ENCODE measurements at regions not wholly inside any gene's neighbourhood (a gene's known extent, or its start where the extent isn't known, plus 50 kb on each side); places are given as distances from the start of the nearest gene placed in this dataset.

DNA sequence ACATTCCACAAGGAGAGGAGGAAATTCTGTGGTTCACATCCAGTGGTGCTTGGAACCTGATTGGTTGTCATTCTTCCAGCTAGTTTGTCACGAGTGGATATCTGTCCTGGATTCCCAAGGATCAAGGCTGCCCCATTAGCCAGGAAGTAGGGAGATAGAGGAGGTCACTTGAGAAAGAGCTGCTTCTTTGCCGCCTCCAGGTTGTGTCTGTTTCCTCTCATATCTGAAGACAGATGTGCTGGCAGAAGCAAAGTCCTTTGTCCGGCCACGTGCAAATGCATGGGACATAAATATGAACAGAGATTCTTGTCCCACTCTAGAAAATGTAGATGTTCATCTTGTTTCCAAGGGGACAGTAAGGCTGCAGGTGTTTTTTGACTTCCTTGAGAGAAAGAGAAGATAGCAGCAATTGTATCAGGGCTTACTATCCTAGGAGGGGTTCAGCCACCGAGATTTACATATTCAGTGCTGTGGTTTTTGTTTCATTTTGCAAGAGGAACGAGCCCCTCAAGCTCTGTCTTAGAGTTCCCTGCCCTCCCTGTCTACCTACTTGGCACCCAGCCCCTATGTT, 174.4 kb downstream of the RPIA start:
- Histone ChIP-seq H4K20me1 (ENCODE audit: insufficient read depth, low read length) (no peaks in the 10 kb centered on the region), H3K4me3 (replicated peaks in 1 of 3; ENCODE audit: low read depth in 2 of 3, low read length in 3 of 3) (peak overlapping the region in 2 of 3 experiments; percentile 43 to 59), H3K4me1 (ENCODE audit: control insufficient read depth in 1 of 2, insufficient read depth in 2 of 2, low read length in 2 of 2) (peaks cover 21 to 28% of the 10 kb centered on the region in 2 donors), H3K9ac (ENCODE audit: insufficient read depth, low read length, poor library complexity, severe bottlenecking) (peak overlapping the region; percentile 16), H2AFZ (ENCODE audit: insufficient read depth, low read depth, low read length, poor library complexity, severe bottlenecking) (peak overlapping the region; percentile 52), H3K4me2 (replicated peaks; ENCODE audit: extremely low read depth, low read length, poor library complexity, severe bottlenecking) (peak overlapping the region; percentile 67), H3K79me2 (ENCODE audit: insufficient read depth, low read length) (no peaks in the 10 kb centered on the region), H3K27ac (ENCODE audit: low read depth in 1 of 2, low read length in 2 of 2) (no peak overlapping the region), H3K36me3 (replicated peaks in 1 of 2; ENCODE audit: control insufficient read depth in 1 of 2, insufficient read depth in 2 of 2, low read length in 2 of 2) (no peaks in the 10 kb centered on the region), H3K27me3 (ENCODE audit: control insufficient read depth in 2 of 2, insufficient read depth in 2 of 2, low read length in 2 of 2) (no peaks in the 10 kb centered on the region), H3K9me3 (replicated peaks in 1 of 2; ENCODE audit: control insufficient read depth in 1 of 2, insufficient read depth in 1 of 2, low read length in 2 of 2) (no peaks in the 10 kb centered on the region)
- no peaks in the 10 kb centered on the region for H3K36me3 Mint-ChIP-seq
- peaks cover 26% of the 10 kb centered on the region for H3K4me1 Mint-ChIP-seq
- 0% methylated on average over 2 of the region's 6 CpGs for WGBS (ENCODE audit: insufficient coverage)
- H3K9me3 Mint-ChIP-seq = no peaks in the 10 kb centered on the region
- intact Hi-C loops (cut with micrococcal nuclease) = no loop called here
- DNase-seq = no peak
- H3K4me3 Mint-ChIP-seq = peak overlapping the region; percentile 72 to 92
- H3K27ac Mint-ChIP-seq = no peak overlapping the region
- H3K27me3 Mint-ChIP-seq (ENCODE audit: low read depth in 3 of 3) = peaks cover 4 to 11% (median 4%) of the 10 kb centered on the region in 3 donors
- TF ChIP-seq, protein P1, sequence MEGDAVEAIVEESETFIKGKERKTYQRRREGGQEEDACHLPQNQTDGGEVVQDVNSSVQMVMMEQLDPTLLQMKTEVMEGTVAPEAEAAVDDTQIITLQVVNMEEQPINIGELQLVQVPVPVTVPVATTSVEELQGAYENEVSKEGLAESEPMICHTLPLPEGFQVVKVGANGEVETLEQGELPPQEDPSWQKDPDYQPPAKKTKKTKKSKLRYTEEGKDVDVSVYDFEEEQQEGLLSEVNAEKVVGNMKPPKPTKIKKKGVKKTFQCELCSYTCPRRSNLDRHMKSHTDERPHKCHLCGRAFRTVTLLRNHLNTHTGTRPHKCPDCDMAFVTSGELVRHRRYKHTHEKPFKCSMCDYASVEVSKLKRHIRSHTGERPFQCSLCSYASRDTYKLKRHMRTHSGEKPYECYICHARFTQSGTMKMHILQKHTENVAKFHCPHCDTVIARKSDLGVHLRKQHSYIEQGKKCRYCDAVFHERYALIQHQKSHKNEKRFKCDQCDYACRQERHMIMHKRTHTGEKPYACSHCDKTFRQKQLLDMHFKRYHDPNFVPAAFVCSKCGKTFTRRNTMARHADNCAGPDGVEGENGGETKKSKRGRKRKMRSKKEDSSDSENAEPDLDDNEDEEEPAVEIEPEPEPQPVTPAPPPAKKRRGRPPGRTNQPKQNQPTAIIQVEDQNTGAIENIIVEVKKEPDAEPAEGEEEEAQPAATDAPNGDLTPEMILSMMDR (IDR thresholded peaks at IDR 0.05) = no peak

DNA sequence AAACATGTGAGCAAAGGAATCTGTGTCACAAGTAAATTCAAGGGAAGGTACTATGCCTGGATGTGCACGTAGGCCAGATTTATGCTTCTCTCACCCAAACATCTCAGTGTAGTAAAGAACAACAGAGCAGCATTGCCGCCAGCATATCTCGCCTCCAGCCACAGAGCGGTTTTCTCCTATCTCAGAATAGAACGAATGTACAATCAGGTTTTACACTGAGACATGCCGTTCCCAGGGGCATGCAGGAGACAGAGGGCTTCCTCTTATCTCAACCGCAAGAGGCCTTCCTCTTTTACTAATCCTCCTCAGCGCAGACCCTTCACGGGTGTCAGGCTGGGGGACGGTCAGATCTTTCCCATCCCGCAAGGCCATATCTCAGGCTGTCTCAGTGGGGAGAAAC, 175.3 kb downstream of the RPIA start:
- intact Hi-C loops (cut with micrococcal nuclease) = no loop called here
- Histone ChIP-seq H3K9ac (ENCODE audit: insufficient read depth, low read length, poor library complexity, severe bottlenecking) (no peak overlapping the region), H3K27ac (ENCODE audit: low read depth in 1 of 2, low read length in 2 of 2) (no peak overlapping the region), H3K79me2 (ENCODE audit: insufficient read depth, low read length) (no peaks in the 10 kb centered on the region), H3K27me3 (ENCODE audit: control insufficient read depth in 2 of 2, insufficient read depth in 2 of 2, low read length in 2 of 2) (no peaks in the 10 kb centered on the region), H3K9me3 (replicated peaks in 1 of 2; ENCODE audit: control insufficient read depth in 1 of 2, insufficient read depth in 1 of 2, low read length in 2 of 2) (no peaks in the 10 kb centered on the region), H3K36me3 (replicated peaks in 1 of 2; ENCODE audit: control insufficient read depth in 1 of 2, insufficient read depth in 2 of 2, low read length in 2 of 2) (no peaks in the 10 kb centered on the region), H3K4me2 (replicated peaks; ENCODE audit: extremely low read depth, low read length, poor library complexity, severe bottlenecking) (peak overlapping the region; percentile 67), H3K4me3 (replicated peaks in 1 of 3; ENCODE audit: low read depth in 2 of 3, low read length in 3 of 3) (peak overlapping the region in 1 of 3 experiments; percentile 59), H3K4me1 (ENCODE audit: control insufficient read depth in 1 of 2, insufficient read depth in 2 of 2, low read length in 2 of 2) (peaks cover 28 to 37% of the 10 kb centered on the region in 2 donors), H2AFZ (ENCODE audit: insufficient read depth, low read depth, low read length, poor library complexity, severe bottlenecking) (peak overlapping the region; percentile 52), H4K20me1 (ENCODE audit: insufficient read depth, low read length) (no peaks in the 10 kb centered on the region)
- H3K27ac Mint-ChIP-seq = peak overlapping the region in 1 of 7 donors; percentile 34
- no peaks in the 10 kb centered on the region for H3K36me3 Mint-ChIP-seq
- H3K4me1 Mint-ChIP-seq = peaks cover 35% of the 10 kb centered on the region
- peak overlapping the region; percentile 72 to 92 for H3K4me3 Mint-ChIP-seq
- DNase-seq = peak; percentile 18 to 44 (median 28)
- 0% methylated on average over 10 of the region's 11 CpGs for WGBS (ENCODE audit: insufficient coverage)
- TF ChIP-seq, protein P1 (IDR thresholded peaks at IDR 0.05) = no peak
- no peaks in the 10 kb centered on the region for H3K9me3 Mint-ChIP-seq
- H3K27me3 Mint-ChIP-seq (ENCODE audit: low read depth in 3 of 3) = peaks cover 4 to 11% (median 4%) of the 10 kb centered on the region in 3 donors

All from CD14-positive monocyte (primary cell).